Germinal center (tissue), 1 donor: ENCODE measurements at regions not wholly inside any gene's neighbourhood (a gene's known extent, or its start where the extent isn't known, plus 50 kb on each side); places are given as distances from the start of the nearest gene placed in this dataset.
"Not testable (repeated sequence)": the region's sequence is repeated elsewhere in the genome, so short reads cannot be mapped to it uniquely, and the experiment has no call there.

Experiments
- DNase-seq: peaks from one replicate; pipeline ENCODE4 v3.0.0; 2012; ENCODE audit warnings: mixed read lengths, low spot score

GRCh38 chr10:108600511-108600910 lies 1322.8 kb downstream of the XPNPEP1 start:
- not testable (repeated sequence) for DNase-seq

GRCh38 chr10:108599317-108599716 lies 1324.0 kb downstream of the XPNPEP1 start:
- not testable (repeated sequence) for DNase-seq

- DNase-seq, result no peak
These were observed 1324.5 kb downstream of the XPNPEP1 start for GRCh38 chr10:108598831-108599230.

- DNase-seq, result no peak
These were observed 1325.0 kb downstream of the XPNPEP1 start for GRCh38 chr10:108598320-108598695.

DNA sequence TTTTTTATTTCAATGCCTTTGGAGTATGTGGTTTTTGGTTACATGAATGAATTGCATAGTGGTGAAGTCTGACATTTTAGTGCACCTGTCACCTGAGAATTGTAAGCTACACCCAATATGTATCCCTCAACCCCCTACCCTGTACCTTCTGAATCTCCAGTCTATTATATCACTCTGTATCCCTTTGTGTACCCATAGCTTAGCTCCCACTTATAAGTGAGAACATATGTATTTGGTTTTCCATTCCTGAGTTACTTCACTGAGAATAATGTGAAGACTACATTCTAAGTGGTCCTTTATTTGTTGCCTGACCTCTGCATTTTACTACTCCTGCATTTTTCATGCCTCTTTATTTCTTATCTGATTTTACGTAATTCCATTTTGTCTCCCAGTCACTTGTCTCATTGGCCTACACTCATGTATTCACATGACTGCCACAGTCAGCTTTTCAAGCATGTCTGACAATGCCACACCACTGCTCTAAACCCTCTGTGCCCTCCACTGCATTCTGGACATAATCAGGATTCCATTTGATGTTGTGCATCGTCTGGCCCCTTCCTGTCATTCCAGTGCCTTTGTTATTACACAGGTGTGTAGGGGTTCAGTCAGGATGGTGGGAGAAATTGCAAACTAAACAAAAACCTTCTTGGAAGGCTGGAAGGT lies 1325.5 kb downstream of the XPNPEP1 start:
- no peak for DNase-seq

- DNase-seq, result no peak
These were observed 1326.3 kb downstream of the XPNPEP1 start for GRCh38 chr10:108597031-108597430.

GRCh38 chr10:108592956-108593355 lies 1330.4 kb downstream of the XPNPEP1 start:
- no peak for DNase-seq

- DNase-seq, result no peak
These were observed 1331.9 kb downstream of the XPNPEP1 start for GRCh38 chr10:108591417-108591816.

DNA sequence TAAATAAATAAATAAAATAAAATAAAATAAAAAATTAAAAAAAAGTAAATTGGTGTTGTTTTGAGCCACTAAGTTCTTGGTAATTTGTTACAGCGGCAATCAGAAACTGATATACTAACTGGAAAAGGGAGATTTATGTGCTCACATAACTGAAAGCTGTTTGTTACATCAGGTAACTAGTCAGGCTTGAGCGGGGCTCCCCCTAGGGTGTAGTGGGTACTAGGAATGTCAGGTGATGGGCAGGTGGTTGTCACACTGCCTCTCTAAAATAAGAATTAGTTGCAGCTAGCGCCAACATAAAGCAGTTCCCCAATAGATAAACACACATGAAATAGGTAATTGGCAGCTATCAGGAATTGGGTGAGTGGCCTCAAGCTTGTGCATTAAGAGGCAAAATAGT lies 1336.9 kb downstream of the XPNPEP1 start:
- DNase-seq, result no peak

DNA sequence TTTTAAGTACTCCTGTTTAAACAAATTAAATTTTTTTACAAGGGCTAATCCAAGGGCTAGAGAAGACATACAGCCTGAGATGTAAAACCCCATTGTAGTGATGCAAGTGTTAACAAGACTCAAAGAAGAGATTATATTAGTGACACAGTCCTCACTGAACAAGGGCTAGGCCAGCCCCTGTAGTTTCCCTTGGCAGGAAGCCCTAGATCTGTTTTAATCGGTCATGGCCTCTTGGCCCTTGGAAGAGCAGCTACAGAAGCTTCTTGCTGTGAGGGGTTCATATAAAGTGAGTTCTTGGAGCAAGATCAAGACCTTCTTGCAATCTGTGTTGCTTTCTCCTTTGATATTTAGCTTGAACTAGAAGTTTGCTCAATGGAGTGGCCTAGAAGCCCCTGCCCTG lies 1339.4 kb downstream of the XPNPEP1 start:
- DNase-seq, result no peak

GRCh38 chr10:108582888-108583287 lies 1340.4 kb downstream of the XPNPEP1 start:
- no peak for DNase-seq

DNA sequence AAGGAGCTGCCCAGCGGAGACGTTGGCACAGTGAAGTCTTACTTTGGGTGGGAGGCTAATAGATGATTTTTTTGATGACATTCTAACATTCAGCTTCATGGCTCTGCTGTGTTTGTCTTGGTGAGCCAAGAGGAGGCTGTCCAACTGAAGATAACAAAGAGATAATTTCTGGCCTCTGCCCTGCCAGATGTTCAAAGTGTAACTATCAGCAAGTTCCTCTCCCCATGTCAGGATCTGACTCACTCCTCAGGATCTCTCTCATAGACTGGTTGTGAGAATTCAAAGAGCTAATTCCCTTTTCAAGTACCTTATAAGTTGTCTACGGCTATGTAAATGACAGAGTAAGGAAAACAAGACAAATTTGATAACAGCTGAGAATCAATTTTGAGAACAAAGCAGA lies 1340.9 kb downstream of the XPNPEP1 start:
- DNase-seq, result no peak

- DNase-seq, result no peak
These were observed 1345.1 kb downstream of the XPNPEP1 start for GRCh38 chr10:108578258-108578657.

DNA sequence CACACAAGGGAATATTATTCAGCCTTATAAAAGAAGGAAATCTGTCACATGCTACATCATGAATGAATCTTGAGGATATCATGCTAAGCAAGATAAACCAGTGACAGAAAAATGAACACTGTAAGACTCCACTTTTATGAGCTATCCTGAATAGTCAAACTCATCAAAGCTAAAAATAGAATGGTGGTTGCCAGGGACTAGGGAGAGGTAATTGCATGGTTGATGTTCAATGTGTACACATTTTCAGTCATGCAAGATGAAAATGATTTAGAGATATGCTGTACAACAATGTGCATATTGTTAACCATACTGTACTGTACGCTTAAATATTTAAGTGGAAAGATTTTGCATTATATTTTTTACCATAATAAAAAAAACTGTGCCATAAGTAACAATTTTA lies 1349.1 kb downstream of the XPNPEP1 start:
- no peak for DNase-seq

DNA sequence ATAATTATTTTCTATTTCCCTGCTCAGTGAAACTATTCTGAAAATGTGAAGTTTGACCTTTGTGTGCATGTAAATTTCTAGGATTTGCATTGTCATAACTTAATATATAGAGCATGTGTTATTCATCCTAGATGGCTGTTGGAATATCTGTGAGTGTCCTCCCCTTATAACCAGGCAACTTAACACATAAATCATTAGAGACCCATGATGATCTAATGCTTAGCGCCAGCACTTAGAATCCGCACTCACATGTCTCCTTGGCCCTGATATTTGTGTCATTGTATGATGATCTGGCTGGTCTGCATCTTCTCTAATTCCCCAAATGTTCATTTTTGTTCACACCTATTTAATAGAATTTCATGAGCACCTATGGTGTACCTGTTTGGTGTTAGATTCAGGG lies 1354.5 kb downstream of the XPNPEP1 start:
- DNase-seq, result no peak

- no peak for DNase-seq
These were observed 1355.2 kb downstream of the XPNPEP1 start for GRCh38 chr10:108567899-108568752.

GRCh38 chr10:108566316-108567107 lies 1356.8 kb downstream of the XPNPEP1 start:
- no peak for DNase-seq

DNA sequence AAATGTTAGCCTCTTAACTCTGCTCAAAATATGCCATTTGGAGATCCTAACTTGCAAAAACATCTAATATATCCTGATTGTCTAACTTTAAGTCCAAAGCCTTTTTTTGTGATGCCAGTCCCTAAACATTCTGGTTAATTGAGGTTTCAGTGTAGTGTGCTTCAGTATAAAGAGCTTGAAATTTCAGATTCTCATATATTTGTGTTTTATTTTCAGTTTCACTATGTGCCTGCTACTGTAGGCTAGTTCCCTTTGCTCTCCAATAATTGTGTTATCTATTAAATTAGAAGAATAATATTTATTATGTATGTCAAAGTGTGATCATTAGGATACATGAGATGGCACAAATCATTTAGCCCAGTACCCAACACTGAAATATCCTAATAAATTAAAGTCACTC lies 1361.2 kb downstream of the XPNPEP1 start:
- DNase-seq, result no peak

DNA sequence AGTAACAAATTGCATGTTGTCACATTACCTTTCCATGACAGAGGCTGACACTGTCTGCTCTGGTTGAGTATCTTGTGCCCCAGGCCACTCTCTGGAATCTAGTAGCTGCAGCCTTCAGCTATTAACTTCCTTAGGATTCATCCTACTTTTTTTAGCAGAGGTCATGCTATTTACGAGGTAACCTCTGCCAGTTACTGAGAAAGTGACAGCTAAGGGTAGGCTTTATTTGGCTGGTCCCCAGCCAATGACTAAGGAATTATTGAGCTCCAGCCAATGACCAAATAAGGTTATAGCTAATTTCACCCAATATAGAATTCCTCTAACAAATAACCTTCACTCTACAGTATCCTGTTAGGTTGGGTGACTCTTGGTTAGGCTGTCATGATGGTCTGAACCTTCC lies 1361.7 kb downstream of the XPNPEP1 start:
- DNase-seq, result no peak

DNA sequence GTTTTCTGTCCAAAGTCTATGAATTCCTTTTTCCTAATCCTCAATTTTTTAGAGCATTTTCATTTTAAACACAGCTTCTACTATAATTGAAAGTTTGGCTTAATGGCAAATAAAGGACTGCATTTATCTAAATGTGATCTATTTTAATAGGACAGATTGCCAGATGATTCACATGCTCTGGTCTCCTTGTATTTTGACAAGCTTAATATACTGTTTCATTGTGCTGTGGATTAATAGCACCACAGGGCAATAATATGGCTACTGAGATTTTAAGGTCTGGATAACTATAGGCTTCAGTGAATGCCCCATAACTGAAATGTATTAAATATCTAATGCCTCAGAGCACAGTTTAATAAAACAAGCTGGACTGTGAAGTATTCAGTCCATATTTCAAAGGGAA lies 1362.8 kb downstream of the XPNPEP1 start:
- no peak for DNase-seq

- no peak for DNase-seq
These were observed 1367.1 kb downstream of the XPNPEP1 start for GRCh38 chr10:108556186-108556585.

DNA sequence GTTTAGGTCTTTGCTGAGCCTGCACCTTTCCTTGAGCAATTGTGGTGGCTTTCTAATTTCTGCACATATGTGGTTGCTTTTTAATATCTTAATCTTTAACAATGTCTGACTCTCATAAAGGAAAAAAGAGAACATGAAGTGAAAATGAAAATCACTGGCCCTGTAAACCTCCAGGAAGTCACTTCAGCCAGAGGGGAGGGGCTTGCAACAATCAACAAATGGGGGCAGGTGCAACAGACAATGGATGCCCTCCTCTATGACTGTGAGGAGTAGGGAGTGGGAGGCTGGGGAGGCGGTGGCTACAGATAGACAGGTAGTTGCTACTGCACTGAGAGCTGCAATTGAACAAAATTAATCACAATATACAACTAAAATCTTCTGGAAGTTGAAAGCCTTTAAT lies 1377.4 kb downstream of the XPNPEP1 start:
- no peak for DNase-seq
